ENCODE measurements at regions not wholly inside any gene's neighbourhood (a gene's known extent, or its start where the extent isn't known, plus 50 kb on each side); places are given as distances from the start of the nearest gene placed in this dataset.

DNA sequence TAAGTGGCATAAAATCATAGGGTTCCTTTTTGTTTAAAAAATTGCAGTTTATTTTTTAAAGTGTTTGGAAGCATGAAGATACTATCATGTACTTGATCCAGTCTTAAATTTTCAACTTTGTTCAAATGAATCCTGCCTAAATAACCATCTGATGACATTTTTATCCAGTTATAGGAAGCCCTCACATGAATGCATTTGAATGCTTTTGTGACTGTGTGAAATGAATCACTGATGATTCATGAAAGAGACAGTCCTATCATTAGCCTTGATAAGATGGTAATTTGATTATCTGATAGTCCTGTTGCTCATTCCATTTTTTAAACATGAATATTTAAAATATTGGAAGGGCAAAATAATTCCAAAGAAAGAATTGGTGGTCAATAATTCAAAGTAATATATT, 401.9 kb upstream of the ROBO2 start:
- no peak overlapping the region for H4K91ac ChIP-seq (replicated peaks; ENCODE audit: insufficient read length, low read length)
- no peak overlapping the region for H3K9ac ChIP-seq (replicated peaks in 1 of 4; ENCODE audit: extremely low read depth in 1 of 4, low read depth in 3 of 4, low read length in 3 of 4)
- no peaks in the 10 kb centered on the region for H3K23me2 ChIP-seq (ENCODE audit: low read depth, low read length)
- ChIA-PET CTCF (ENCODE audit: partially characterized antibody) (interaction anchor here (0.9 to 1.0 kb wide), 2 partner anchors 9 kb away, joined by 4 to 8 read pairs; no protein-coding TSS in a partner anchor), POLR2A (ENCODE audit: partially characterized antibody) (no interaction called here)
- no peak overlapping the region for H2BK12ac ChIP-seq (ENCODE audit: low read depth, low read length)
- no peak overlapping the region for H3K27ac ChIP-seq (ENCODE audit: low read depth, low read length)
- FAIRE-seq (no peak), DNase-seq (ENCODE audit: low read depth in 1 of 2, low spot score in 2 of 2) (no peak)
- H3K4me3 ChIP-seq (ENCODE audit: extremely low read depth in 1 of 4, insufficient read depth in 2 of 4, low read depth in 3 of 4, low read length in 4 of 4): no peak overlapping the region
- H3K4ac ChIP-seq (replicated peaks; ENCODE audit: insufficient read length, low read depth, low read length): no peak overlapping the region
- no peak overlapping the region for H2BK5ac ChIP-seq (ENCODE audit: low read depth, low read length)
- no peaks in the 10 kb centered on the region for H3K36me3 ChIP-seq (ENCODE audit: control insufficient read depth in 2 of 4, insufficient read depth in 4 of 4, low read length in 3 of 4)
- no peak overlapping the region for H3K18ac ChIP-seq (ENCODE audit: extremely low read depth, low read length)
- no peak overlapping the region for H2BK20ac ChIP-seq (ENCODE audit: low read length)
- no peak overlapping the region for H2AFZ ChIP-seq (ENCODE audit: low read length)
- no peak overlapping the region for H3K4me2 ChIP-seq (ENCODE audit: insufficient read depth in 1 of 2, low read depth in 2 of 2, low read length in 2 of 2)
- no peak overlapping the region for H4K8ac ChIP-seq (ENCODE audit: extremely low read depth, insufficient read depth, low read length)
- no peak overlapping the region for H2BK120ac ChIP-seq (replicated peaks; ENCODE audit: low read depth, low read length)
- no peak overlapping the region for H3K23ac ChIP-seq (ENCODE audit: insufficient read length)
- no peaks in the 10 kb centered on the region for H4K20me1 ChIP-seq (replicated peaks in 1 of 2; ENCODE audit: control insufficient read depth in 1 of 2, insufficient read depth in 2 of 2, low read length in 2 of 2)
- H3K79me1 ChIP-seq (ENCODE audit: low read depth, low read length): no peaks in the 10 kb centered on the region
- no peaks in the 10 kb centered on the region for H3K79me2 ChIP-seq (ENCODE audit: control insufficient read depth in 1 of 2, insufficient read depth in 2 of 2, low read length in 2 of 2)
- no peak overlapping the region for H2BK15ac ChIP-seq (ENCODE audit: low read length)
- no peak overlapping the region for H2AK5ac ChIP-seq (ENCODE audit: low read depth, low read length)
- H3K56ac ChIP-seq (replicated peaks; ENCODE audit: insufficient read length, low read depth, low read length): no peak overlapping the region
- H4K5ac ChIP-seq (ENCODE audit: insufficient read length, low read depth, low read length): no peak overlapping the region
- H3K4me1 ChIP-seq (replicated peaks in 1 of 4; ENCODE audit: control insufficient read depth in 3 of 4, insufficient read depth in 4 of 4, low read length in 3 of 4): peaks cover 0 to 4% (median 2%) of the 10 kb centered on the region in 4 experiments; a peak in 2 of 7 replicates
- no peaks in the 10 kb centered on the region for H3K27me3 ChIP-seq (replicated peaks in 1 of 4; ENCODE audit: control insufficient read depth in 3 of 4, extremely low read depth in 1 of 4, insufficient read depth in 3 of 4, low read length in 3 of 4)
- H3K14ac ChIP-seq (ENCODE audit: insufficient read length): no peak overlapping the region
- no peaks in the 10 kb centered on the region for H3K9me3 ChIP-seq (ENCODE audit: insufficient read depth in 2 of 2, low read depth in 1 of 2, low read length in 1 of 2)
- no peak for TF ChIP-seq SIX5 (IDR thresholded peaks at IDR 0.05; ENCODE audit: low read depth, low read length)
- TF ChIP-seq, protein P1, sequence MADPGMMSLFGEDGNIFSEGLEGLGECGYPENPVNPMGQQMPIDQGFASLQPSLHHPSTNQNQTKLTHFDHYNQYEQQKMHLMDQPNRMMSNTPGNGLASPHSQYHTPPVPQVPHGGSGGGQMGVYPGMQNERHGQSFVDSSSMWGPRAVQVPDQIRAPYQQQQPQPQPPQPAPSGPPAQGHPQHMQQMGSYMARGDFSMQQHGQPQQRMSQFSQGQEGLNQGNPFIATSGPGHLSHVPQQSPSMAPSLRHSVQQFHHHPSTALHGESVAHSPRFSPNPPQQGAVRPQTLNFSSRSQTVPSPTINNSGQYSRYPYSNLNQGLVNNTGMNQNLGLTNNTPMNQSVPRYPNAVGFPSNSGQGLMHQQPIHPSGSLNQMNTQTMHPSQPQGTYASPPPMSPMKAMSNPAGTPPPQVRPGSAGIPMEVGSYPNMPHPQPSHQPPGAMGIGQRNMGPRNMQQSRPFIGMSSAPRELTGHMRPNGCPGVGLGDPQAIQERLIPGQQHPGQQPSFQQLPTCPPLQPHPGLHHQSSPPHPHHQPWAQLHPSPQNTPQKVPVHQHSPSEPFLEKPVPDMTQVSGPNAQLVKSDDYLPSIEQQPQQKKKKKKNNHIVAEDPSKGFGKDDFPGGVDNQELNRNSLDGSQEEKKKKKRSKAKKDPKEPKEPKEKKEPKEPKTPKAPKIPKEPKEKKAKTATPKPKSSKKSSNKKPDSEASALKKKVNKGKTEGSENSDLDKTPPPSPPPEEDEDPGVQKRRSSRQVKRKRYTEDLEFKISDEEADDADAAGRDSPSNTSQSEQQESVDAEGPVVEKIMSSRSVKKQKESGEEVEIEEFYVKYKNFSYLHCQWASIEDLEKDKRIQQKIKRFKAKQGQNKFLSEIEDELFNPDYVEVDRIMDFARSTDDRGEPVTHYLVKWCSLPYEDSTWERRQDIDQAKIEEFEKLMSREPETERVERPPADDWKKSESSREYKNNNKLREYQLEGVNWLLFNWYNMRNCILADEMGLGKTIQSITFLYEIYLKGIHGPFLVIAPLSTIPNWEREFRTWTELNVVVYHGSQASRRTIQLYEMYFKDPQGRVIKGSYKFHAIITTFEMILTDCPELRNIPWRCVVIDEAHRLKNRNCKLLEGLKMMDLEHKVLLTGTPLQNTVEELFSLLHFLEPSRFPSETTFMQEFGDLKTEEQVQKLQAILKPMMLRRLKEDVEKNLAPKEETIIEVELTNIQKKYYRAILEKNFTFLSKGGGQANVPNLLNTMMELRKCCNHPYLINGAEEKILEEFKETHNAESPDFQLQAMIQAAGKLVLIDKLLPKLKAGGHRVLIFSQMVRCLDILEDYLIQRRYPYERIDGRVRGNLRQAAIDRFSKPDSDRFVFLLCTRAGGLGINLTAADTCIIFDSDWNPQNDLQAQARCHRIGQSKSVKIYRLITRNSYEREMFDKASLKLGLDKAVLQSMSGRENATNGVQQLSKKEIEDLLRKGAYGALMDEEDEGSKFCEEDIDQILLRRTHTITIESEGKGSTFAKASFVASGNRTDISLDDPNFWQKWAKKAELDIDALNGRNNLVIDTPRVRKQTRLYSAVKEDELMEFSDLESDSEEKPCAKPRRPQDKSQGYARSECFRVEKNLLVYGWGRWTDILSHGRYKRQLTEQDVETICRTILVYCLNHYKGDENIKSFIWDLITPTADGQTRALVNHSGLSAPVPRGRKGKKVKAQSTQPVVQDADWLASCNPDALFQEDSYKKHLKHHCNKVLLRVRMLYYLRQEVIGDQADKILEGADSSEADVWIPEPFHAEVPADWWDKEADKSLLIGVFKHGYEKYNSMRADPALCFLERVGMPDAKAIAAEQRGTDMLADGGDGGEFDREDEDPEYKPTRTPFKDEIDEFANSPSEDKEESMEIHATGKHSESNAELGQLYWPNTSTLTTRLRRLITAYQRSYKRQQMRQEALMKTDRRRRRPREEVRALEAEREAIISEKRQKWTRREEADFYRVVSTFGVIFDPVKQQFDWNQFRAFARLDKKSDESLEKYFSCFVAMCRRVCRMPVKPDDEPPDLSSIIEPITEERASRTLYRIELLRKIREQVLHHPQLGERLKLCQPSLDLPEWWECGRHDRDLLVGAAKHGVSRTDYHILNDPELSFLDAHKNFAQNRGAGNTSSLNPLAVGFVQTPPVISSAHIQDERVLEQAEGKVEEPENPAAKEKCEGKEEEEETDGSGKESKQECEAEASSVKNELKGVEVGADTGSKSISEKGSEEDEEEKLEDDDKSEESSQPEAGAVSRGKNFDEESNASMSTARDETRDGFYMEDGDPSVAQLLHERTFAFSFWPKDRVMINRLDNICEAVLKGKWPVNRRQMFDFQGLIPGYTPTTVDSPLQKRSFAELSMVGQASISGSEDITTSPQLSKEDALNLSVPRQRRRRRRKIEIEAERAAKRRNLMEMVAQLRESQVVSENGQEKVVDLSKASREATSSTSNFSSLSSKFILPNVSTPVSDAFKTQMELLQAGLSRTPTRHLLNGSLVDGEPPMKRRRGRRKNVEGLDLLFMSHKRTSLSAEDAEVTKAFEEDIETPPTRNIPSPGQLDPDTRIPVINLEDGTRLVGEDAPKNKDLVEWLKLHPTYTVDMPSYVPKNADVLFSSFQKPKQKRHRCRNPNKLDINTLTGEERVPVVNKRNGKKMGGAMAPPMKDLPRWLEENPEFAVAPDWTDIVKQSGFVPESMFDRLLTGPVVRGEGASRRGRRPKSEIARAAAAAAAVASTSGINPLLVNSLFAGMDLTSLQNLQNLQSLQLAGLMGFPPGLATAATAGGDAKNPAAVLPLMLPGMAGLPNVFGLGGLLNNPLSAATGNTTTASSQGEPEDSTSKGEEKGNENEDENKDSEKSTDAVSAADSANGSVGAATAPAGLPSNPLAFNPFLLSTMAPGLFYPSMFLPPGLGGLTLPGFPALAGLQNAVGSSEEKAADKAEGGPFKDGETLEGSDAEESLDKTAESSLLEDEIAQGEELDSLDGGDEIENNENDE (IDR thresholded peaks at IDR 0.05; ENCODE audit: insufficient replicate concordance, low read length): no peak

Data from H1 (cell line).